Fibroblast of lung (primary cell): ENCODE measurements at regions not wholly inside any gene's neighbourhood (a gene's known extent, or its start where the extent isn't known, plus 50 kb on each side); places are given as distances from the start of the nearest gene placed in this dataset.

Experiments
- CTCF ChIP-seq, 2 donors: IDR thresholded peaks in 1 of 2; conservative IDR thresholded peaks in 1 of 2; 1 replicate in 1 of 2; 2 replicates in 1 of 2; pipeline ENCODE4 v1.5.1; 2011 to 2012; ENCODE audit warnings: low read length in 2 of 2, control low read depth in 1 of 2, inconsistent platforms in 1 of 2, low read depth in 1 of 2, mild to moderate bottlenecking in 1 of 2
- EZH2 ChIP-seq: IDR thresholded peaks from 2 replicates; pipeline ENCODE4 v1.5.1; 2012; ENCODE audit warnings: low read length, control low read depth, mild to moderate bottlenecking; ENCODE audit errors: missing control alignments

DNA sequence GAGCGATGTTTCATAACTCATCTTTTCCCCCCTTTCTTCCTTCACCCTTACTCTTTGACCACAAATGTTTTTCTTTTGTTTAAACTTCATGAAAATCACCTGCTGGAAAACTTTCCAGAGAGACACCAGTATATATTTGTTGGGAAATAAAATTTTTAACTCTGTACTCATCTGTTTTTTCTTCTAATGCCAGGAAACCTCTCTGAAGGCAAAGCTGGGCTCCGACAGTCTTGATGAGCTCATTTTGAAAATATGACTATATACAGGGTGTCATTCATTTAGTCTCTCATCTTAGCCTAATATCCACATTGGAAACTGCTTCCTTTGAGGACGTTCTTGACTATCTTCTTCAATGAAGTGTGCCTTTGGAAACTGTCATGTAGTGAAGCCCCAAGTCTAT is 339.6 kb upstream of the ROBO2 start:
- TF ChIP-seq CTCF (conservative IDR thresholded peaks at IDR 0.05 in 1 of 2, IDR thresholded peaks at IDR 0.05 in 1 of 2; ENCODE audit: low read depth in 1 of 2, low read length in 2 of 2) = no peak
- TF ChIP-seq EZH2 = no peak
